GM23338 (cell line): ENCODE measurements at regions not wholly inside any gene's neighbourhood (a gene's known extent, or its start where the extent isn't known, plus 50 kb on each side); places are given as distances from the start of the nearest gene placed in this dataset.

ENCODE experiments used
- CREB1 ChIP-seq: fragments of 250-450 bp; sonication (Bioruptor Pico); IDR thresholded peaks from 2 replicates; pipeline ENCODE4 v1.5.0; 2020; ENCODE audit warnings: low read depth, mild to moderate bottlenecking, moderate library complexity
- ETS1 ChIP-seq: IDR thresholded peaks from 2 replicates; pipeline ENCODE4 v1.6.1; 2016; ENCODE audit warnings: antibody characterized with exemption
- EZH2 ChIP-seq: fragments of 200-600 bp; sonication (generic); IDR thresholded peaks from one replicate; pipeline ENCODE4 v1.8.0; 2017; ENCODE audit warnings: antibody characterized with exemption, mild to moderate bottlenecking, low read depth; ENCODE audit not compliant: unreplicated experiment
- EZH2phosphoT487 ChIP-seq: fragments of 200-600 bp; sonication (generic); IDR thresholded peaks from one replicate; pipeline ENCODE4 v1.8.1; 2018; ENCODE audit warnings: antibody characterized with exemption; ENCODE audit not compliant: unreplicated experiment
- JUNB ChIP-seq: IDR thresholded peaks from one replicate; pipeline ENCODE4 v1.6.1; 2016; ENCODE audit warnings: antibody characterized with exemption; ENCODE audit not compliant: unreplicated experiment
- NANOG ChIP-seq: IDR thresholded peaks from 2 replicates; pipeline ENCODE4 v1.6.1; 2016; ENCODE audit warnings: antibody characterized with exemption, borderline replicate concordance
- POLR2AphosphoS5 ChIP-seq: IDR thresholded peaks from 2 replicates; pipeline ENCODE4 v1.6.1; 2016; ENCODE audit warnings: antibody characterized with exemption, low read depth
- REST ChIP-seq: IDR thresholded peaks from one replicate; pipeline ENCODE4 v1.6.1; 2018; ENCODE audit warnings: antibody characterized with exemption; ENCODE audit not compliant: unreplicated experiment
- STAT1 ChIP-seq: IDR thresholded peaks from one replicate; pipeline ENCODE4 v1.6.1; 2016; ENCODE audit warnings: antibody characterized with exemption; ENCODE audit not compliant: unreplicated experiment
- ZNF331 ChIP-seq: fragments of 250-450 bp; sonication (Bioruptor Pico); IDR thresholded peaks from 2 replicates; pipeline ENCODE4 v1.5.0; 2020; ENCODE audit warnings: low read depth, mild to moderate bottlenecking, moderate library complexity
- ZNF462 ChIP-seq: fragments of 250-450 bp; sonication (Bioruptor Pico); IDR thresholded peaks from 2 replicates; pipeline ENCODE4 v1.5.0; 2020; ENCODE audit warnings: mild to moderate bottlenecking, moderate library complexity
- TF ChIP-seq, protein P1 (sequence below), 2 experiments: fragments of 200-600 bp in 1 of 2; sonication (generic) in 1 of 2; conservative IDR thresholded peaks; 2 replicates each; pipeline versions ENCODE4 v1.5.1 to v1.6.1; 2016 to 2017; ENCODE audit warnings: antibody characterized with exemption in 2 of 2, low read depth in 2 of 2, mild to moderate bottlenecking in 2 of 2, moderate library complexity in 1 of 2

GRCh38 chr4:114273238-114273637 is 293.8 kb upstream of the ARSJ start:
- TF ChIP-seq POLR2AphosphoS5 (no peak), EZH2phosphoT487 (no peak), CREB1 (no peak), STAT1 (no peak), EZH2 (no peak), REST (no peak), ZNF462 (CRISPR knock-in tag) (no peak), JUNB (no peak), NANOG (no peak), ETS1 (no peak), ZNF331 (no peak)
- TF ChIP-seq, protein P1, sequence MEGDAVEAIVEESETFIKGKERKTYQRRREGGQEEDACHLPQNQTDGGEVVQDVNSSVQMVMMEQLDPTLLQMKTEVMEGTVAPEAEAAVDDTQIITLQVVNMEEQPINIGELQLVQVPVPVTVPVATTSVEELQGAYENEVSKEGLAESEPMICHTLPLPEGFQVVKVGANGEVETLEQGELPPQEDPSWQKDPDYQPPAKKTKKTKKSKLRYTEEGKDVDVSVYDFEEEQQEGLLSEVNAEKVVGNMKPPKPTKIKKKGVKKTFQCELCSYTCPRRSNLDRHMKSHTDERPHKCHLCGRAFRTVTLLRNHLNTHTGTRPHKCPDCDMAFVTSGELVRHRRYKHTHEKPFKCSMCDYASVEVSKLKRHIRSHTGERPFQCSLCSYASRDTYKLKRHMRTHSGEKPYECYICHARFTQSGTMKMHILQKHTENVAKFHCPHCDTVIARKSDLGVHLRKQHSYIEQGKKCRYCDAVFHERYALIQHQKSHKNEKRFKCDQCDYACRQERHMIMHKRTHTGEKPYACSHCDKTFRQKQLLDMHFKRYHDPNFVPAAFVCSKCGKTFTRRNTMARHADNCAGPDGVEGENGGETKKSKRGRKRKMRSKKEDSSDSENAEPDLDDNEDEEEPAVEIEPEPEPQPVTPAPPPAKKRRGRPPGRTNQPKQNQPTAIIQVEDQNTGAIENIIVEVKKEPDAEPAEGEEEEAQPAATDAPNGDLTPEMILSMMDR (conservative IDR thresholded peaks at IDR 0.05; ENCODE audit: low read depth in 2 of 2), result no peak
